Ascending aorta (tissue), 2 donors: ENCODE measurements at regions not wholly inside any gene's neighbourhood (a gene's known extent, or its start where the extent isn't known, plus 50 kb on each side); places are given as distances from the start of the nearest gene placed in this dataset.

Source experiments
- DNase-seq, 2 donors: peaks; one replicate each; pipeline ENCODE4 v3.0.0-alpha.2; 2019; ENCODE audit warnings: low spot score in 2 of 2
- H3K27ac ChIP-seq, 2 donors: fragments of 200-600 bp; sonication (generic); one replicate each; pipeline ENCODE4 v1.5.1; 2016 to 2017; ENCODE audit warnings: mild to moderate bottlenecking in 1 of 2
- H3K27me3 ChIP-seq: fragments of 200-600 bp; sonication (generic); one replicate; pipeline ENCODE4 v1.5.1; 2017
- H3K36me3 ChIP-seq, 2 donors: fragments of 200-600 bp; sonication (generic); one replicate each; pipeline ENCODE4 v1.5.1; 2016
- H3K4me1 ChIP-seq, 2 donors: fragments of 200-600 bp; sonication (generic); one replicate each; pipeline ENCODE4 v1.5.1; 2016 to 2017; ENCODE audit warnings: mild to moderate bottlenecking in 1 of 2
- H3K4me3 ChIP-seq, 2 donors: fragments of 200-600 bp; sonication (generic); one replicate each; pipeline ENCODE4 v1.5.1; 2016 to 2017; ENCODE audit warnings: mild to moderate bottlenecking in 1 of 2
- H3K9me3 ChIP-seq, 2 donors: fragments of 200-600 bp; sonication (generic); one replicate each; pipeline ENCODE4 v1.5.1; 2016
- intact Hi-C: fragments of 100-400 bp; cut with DNase I; formaldehyde crosslinking; loops from one replicate; pipeline ENCODE4 v1.15.1; 2023
- TF ChIP-seq, protein P1 (sequence below), 3 experiments: fragments of 200-600 bp in 2 of 3; fragments of 450-650 bp in 1 of 3; sonication (generic) in 2 of 3; IDR thresholded peaks; one replicate each; pipeline ENCODE4 v1.5.1; 2016 to 2019; ENCODE audit warnings: antibody characterized with exemption in 3 of 3, mild to moderate bottlenecking in 1 of 3, moderate library complexity in 1 of 3

DNA sequence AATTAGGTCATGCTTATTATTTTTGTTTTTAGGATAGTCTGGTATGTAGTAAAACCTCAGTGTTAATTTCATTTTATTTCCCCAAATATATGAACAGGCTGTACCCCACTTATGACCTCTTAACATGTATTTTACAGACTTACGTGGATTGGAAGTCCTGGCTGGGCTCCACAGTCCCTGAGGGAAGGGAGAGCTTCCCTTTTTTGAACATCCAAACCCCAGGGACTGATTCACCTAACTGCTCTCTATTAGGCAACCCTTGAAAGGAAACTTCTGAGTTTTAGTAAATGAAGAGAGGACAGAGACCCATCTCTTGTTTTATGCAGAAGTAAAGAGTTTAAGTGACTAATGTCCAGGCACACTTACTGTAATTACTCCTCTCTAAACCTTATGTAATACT is 233.1 kb upstream of the SPRY1 start:
- TF ChIP-seq, protein P1, sequence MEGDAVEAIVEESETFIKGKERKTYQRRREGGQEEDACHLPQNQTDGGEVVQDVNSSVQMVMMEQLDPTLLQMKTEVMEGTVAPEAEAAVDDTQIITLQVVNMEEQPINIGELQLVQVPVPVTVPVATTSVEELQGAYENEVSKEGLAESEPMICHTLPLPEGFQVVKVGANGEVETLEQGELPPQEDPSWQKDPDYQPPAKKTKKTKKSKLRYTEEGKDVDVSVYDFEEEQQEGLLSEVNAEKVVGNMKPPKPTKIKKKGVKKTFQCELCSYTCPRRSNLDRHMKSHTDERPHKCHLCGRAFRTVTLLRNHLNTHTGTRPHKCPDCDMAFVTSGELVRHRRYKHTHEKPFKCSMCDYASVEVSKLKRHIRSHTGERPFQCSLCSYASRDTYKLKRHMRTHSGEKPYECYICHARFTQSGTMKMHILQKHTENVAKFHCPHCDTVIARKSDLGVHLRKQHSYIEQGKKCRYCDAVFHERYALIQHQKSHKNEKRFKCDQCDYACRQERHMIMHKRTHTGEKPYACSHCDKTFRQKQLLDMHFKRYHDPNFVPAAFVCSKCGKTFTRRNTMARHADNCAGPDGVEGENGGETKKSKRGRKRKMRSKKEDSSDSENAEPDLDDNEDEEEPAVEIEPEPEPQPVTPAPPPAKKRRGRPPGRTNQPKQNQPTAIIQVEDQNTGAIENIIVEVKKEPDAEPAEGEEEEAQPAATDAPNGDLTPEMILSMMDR (IDR thresholded peaks at IDR 0.05): no peak
- H3K9me3 ChIP-seq: no peaks in the 10 kb centered on the region
- no peak overlapping the region for H3K4me3 ChIP-seq
- intact Hi-C loops: no loop called here
- H3K27me3 ChIP-seq: no peaks in the 10 kb centered on the region
- H3K36me3 ChIP-seq: no peaks in the 10 kb centered on the region
- DNase-seq: no peak
- H3K4me1 ChIP-seq: no peaks in the 10 kb centered on the region
- H3K27ac ChIP-seq: no peak overlapping the region

DNA sequence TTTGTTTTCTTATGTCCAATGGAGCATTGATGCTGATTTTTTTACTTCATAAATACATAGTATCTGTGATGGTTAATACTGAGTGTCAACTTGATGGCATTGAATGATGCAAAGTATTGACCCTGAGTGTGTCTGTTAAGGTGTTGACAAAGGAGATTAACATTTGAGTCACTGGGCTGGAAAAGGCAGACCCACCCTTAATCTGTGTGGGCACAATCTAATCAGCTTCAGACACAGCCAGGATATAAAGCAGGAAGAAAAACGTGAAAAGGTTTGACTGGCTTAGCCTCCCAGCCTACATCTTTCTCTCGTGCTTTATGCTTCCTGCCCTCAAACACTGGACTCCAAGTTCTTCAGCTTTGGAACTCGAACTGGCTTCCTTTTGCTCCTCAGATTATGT is 230.6 kb upstream of the SPRY1 start:
- Histone ChIP-seq H3K4me3 (no peak overlapping the region), H3K36me3 (no peaks in the 10 kb centered on the region), H3K9me3 (no peaks in the 10 kb centered on the region), H3K27me3 (no peaks in the 10 kb centered on the region), H3K4me1 (no peaks in the 10 kb centered on the region), H3K27ac (no peak overlapping the region)
- TF ChIP-seq, protein P1 (IDR thresholded peaks at IDR 0.05): no peak
- DNase-seq: no peak
- intact Hi-C loops: no loop called here

DNA sequence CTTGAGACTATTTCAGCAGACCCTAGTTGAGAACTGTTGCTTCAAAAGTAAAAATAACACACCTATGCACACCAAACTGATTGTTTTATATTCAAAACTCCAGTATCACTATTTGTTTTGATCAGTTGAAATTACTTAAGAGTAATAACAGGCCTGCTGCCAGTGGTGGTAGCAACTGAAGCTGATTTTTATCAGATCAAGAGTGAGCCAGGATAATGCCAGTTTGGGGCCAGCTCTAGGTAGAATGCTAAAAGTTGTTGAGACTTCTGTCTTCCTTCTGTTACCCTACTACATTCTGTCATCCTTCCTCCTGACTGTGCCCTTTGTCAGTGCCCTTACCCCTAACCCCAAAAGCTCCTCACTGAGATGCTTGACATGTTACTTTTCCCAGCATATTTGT is 228.7 kb upstream of the SPRY1 start:
- DNase-seq: no peak
- intact Hi-C loops: no loop called here
- Histone ChIP-seq H3K4me1 (no peaks in the 10 kb centered on the region), H3K27ac (no peak overlapping the region), H3K9me3 (no peaks in the 10 kb centered on the region), H3K4me3 (no peak overlapping the region), H3K36me3 (no peaks in the 10 kb centered on the region), H3K27me3 (no peaks in the 10 kb centered on the region)
- TF ChIP-seq, protein P1 (IDR thresholded peaks at IDR 0.05): no peak

DNA sequence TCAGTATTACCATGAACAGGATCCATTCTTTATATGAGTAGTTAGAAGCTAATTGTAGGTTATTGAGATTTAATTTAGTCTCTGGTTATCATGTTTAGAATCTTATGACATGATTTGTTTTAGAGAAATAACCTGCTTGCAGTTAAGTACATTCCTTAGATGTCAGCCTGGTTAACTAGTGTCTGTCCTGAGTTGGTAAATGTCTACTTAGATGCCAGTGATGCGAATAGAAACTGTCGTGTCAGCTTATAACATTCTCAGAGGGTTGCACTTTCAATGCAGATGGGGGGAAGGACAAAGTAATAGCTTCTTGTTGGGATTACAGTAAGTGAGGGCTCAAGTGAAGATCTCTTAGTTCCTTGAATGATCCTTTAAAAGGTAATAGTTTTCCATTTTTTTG is 227.8 kb upstream of the SPRY1 start:
- Histone ChIP-seq H3K4me3 (no peak overlapping the region), H3K27ac (no peak overlapping the region), H3K9me3 (no peaks in the 10 kb centered on the region), H3K27me3 (no peaks in the 10 kb centered on the region), H3K4me1 (no peaks in the 10 kb centered on the region), H3K36me3 (no peaks in the 10 kb centered on the region)
- no peak for DNase-seq
- TF ChIP-seq, protein P1 (IDR thresholded peaks at IDR 0.05): no peak
- intact Hi-C loops: no loop called here

DNA sequence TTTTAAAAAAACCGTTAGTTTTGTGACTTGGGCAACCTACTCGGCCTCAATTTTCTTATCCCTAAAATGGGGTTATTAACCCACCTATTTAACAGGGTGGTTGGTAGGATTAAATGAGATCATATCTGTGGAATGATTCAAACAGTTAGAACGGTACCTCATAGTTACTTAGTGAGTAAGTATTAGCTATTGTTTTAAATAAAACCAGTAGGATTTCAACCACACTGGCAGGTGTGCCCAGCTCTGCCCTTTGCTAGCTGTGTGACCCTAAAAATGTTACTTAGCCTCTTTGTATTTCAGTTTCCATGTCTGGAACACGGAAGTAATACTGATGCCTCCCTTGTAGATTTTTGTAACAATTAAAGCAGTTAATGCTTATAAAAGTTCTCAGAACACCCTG is 225.8 kb upstream of the SPRY1 start:
- Histone ChIP-seq H3K4me1 (no peaks in the 10 kb centered on the region), H3K27ac (no peak overlapping the region), H3K36me3 (no peaks in the 10 kb centered on the region), H3K27me3 (no peaks in the 10 kb centered on the region), H3K4me3 (no peak overlapping the region), H3K9me3 (no peaks in the 10 kb centered on the region)
- intact Hi-C loops: no loop called here
- no peak for DNase-seq
- TF ChIP-seq, protein P1 (IDR thresholded peaks at IDR 0.05): no peak

DNA sequence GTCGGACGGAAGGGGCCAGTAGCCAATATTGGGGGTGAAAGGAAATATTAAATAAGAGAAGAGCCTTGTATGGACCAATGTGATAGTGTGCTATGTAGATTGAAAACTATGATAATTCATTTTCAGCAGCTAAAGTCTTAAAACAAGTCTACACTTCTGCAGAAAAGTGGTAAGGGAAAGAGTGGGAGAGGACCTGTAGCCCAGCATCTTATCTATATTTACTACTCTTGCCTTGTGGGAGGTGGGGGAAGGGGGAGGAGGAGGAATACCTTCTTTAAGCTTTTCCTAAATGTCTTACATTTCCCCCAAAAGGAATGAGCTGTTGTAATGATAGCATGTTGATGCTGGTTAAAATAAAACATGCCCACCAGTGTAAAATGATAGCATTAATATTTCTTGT is 220.0 kb upstream of the SPRY1 start:
- no peak for DNase-seq
- Histone ChIP-seq H3K9me3 (no peaks in the 10 kb centered on the region), H3K36me3 (no peaks in the 10 kb centered on the region), H3K27me3 (no peaks in the 10 kb centered on the region), H3K27ac (no peak overlapping the region), H3K4me3 (no peak overlapping the region), H3K4me1 (no peaks in the 10 kb centered on the region)
- TF ChIP-seq, protein P1 (IDR thresholded peaks at IDR 0.05): no peak
- intact Hi-C loops: no loop called here
